Naive B cell (primary cell): ENCODE measurements at regions not wholly inside any gene's neighbourhood (a gene's known extent, or its start where the extent isn't known, plus 50 kb on each side); places are given as distances from the start of the nearest gene placed in this dataset.
A peak's percentile ranks its signal among the peaks of the same experiment; 100 is the strongest.
"Not testable (repeated sequence)": the region's sequence is repeated elsewhere in the genome, so short reads cannot be mapped to it uniquely, and the experiment has no call there.

Source experiments
- ATAC-seq, 2 donors: fragments of 150-1000 bp; cut with Tn5 transposase; 2 replicates each; pipeline ENCODE4 v1.10.0; 2021; ENCODE audit warnings: low read depth in 2 of 2, mild to moderate bottlenecking in 2 of 2, moderate library complexity in 2 of 2
- DNase-seq: peaks from one replicate; pipeline ENCODE4 v3.0.0; 2022
- H3K27ac Mint-ChIP-seq, 6 donors: one replicate each; pipeline ENCODE4 v1.8.0; 2020 to 2022; ENCODE audit warnings: mild to moderate bottlenecking in 6 of 6, mixed read lengths in 6 of 6, moderate library complexity in 5 of 6, inconsistent platforms in 2 of 6
- H3K27me3 Mint-ChIP-seq, 3 donors: one replicate each; pipeline ENCODE4 v1.8.0; 2021 to 2022; ENCODE audit warnings: mixed read lengths in 3 of 3, mild to moderate bottlenecking in 1 of 3
- H3K36me3 Mint-ChIP-seq, 2 donors: one replicate each; pipeline ENCODE4 v1.8.0; 2020 to 2022; ENCODE audit warnings: mixed read lengths in 2 of 2, inconsistent platforms in 1 of 2, mild to moderate bottlenecking in 1 of 2
- H3K4me1 Mint-ChIP-seq, 3 donors: one replicate each; pipeline ENCODE4 v1.8.0; 2020 to 2022; ENCODE audit warnings: mixed read lengths in 3 of 3, inconsistent platforms in 1 of 3, mild to moderate bottlenecking in 1 of 3, moderate library complexity in 1 of 3
- H3K4me3 Mint-ChIP-seq, 8 donors: one replicate each; pipeline ENCODE4 v1.8.0; 2020 to 2022; ENCODE audit warnings: mild to moderate bottlenecking in 8 of 8, mixed read lengths in 8 of 8, moderate library complexity in 8 of 8, inconsistent platforms in 2 of 8
- H3K9me3 Mint-ChIP-seq, 7 donors: one replicate each; pipeline ENCODE4 v1.8.0; 2020 to 2022; ENCODE audit warnings: mixed read lengths in 7 of 7, mild to moderate bottlenecking in 5 of 7, inconsistent platforms in 2 of 7, moderate library complexity in 1 of 7

DNA sequence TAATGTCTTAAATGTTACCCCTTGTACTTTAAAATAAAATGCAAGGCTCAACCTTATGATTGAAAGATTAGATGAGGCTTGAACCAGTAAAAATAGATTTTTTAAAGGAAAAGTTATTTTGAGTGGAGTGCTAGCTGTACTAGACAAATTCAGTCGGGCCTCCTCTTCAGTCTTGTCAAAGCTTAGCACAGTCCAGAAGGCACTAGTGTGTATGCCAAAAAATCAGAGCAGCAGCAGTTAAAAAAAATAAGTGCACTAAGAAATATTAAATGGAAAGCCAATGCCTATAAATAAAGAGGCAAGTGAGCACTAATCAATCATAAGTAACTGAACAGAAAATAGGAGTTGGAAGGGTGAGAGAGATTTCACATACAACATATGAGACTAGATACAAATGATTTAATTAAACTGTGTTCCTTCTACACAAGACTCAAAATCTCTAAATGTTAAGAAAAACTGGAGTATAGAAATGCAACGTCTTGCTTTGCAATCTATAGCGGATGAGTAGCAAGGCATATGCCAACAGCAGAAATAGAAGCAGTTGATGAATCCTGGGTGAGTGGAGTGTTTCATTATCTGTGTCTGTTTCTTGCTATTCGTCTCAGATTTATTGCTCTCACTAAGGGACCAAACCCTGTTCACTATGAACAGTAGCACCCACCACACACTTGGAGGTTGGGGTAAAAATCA lies 172.1 kb downstream of the ETNK1 start:
- Mint-ChIP-seq H3K4me1 (no peaks in the 10 kb centered on the region), H3K4me3 (no peak overlapping the region), H3K36me3 (no peaks in the 10 kb centered on the region), H3K27me3 (peaks cover 0 to 4% (median 0%) of the 10 kb centered on the region in 3 donors), H3K27ac (no peak overlapping the region), H3K9me3 (no peaks in the 10 kb centered on the region)
- DNase-seq = no peak
- ATAC-seq = no peak

DNA sequence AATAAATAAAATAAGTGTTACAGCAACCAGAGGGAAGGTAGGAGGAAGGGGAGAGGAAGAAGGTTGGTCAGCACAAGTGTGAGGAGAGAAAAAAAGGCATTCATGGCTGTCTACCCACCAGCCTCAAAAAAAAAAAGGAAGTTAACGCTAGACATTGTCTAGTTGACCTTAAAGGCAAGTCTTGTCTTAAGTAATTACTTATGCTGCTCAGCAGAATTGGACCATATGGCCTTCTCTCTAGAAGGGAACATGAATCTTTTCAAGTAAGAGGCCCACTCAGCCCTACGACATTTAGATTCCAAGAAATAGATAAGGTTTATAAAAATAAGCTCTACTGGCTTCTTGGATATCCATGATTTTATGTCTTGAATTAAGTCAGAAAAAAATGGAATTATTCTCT lies 172.7 kb downstream of the ETNK1 start:
- DNase-seq = no peak
- Mint-ChIP-seq H3K36me3 (no peaks in the 10 kb centered on the region), H3K4me1 (no peaks in the 10 kb centered on the region), H3K4me3 (no peak overlapping the region), H3K27me3 (no peaks in the 10 kb centered on the region), H3K27ac (no peak overlapping the region), H3K9me3 (no peaks in the 10 kb centered on the region)
- no peak for ATAC-seq

DNA sequence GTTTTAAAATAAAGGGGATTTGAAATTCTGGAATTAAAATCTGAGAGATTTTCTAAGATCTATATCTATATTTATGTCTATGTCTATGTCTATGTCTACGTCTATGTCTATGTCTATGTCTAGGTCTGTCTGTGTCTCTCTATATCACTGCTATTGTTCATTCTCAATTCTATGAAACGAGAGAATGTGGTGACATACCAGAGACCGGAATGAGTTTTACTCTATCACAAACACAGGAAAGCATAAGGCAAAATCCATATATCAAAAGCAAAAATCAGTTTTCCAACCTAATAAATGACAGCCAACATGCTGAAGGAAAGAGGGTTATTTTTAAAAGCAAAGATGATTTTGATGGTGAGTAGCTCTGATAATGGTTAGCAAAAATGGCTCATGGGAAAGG lies 173.1 kb downstream of the ETNK1 start:
- Mint-ChIP-seq H3K36me3 (no peaks in the 10 kb centered on the region), H3K4me1 (no peaks in the 10 kb centered on the region), H3K27me3 (no peaks in the 10 kb centered on the region), H3K27ac (no peak overlapping the region), H3K9me3 (no peaks in the 10 kb centered on the region), H3K4me3 (no peak overlapping the region)
- ATAC-seq (no peak), DNase-seq (no peak)

DNA sequence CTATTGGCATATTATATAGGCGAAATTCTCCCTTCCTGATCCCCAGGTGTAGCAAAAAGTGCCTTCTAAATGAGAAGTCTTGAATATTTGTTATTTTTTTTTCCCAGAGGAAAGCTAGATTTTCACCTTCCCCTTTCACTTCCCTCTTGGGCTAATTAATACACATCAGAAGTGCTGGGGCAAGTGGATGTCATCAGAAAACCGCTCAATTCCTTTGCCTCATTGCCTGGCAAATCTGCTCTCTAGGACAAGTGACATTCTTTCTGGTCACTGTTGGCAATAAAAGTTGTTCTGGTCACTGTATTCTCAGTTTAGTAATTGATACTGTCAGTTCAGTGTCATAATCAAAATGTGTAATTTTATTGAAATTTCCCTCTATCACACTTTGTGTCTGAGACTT lies 174.5 kb downstream of the ETNK1 start:
- ATAC-seq (no peak), DNase-seq (no peak)
- H3K4me3 Mint-ChIP-seq = no peak overlapping the region
- H3K27me3 Mint-ChIP-seq = no peaks in the 10 kb centered on the region
- H3K36me3 Mint-ChIP-seq = no peaks in the 10 kb centered on the region
- H3K27ac Mint-ChIP-seq = no peak overlapping the region
- H3K4me1 Mint-ChIP-seq = no peaks in the 10 kb centered on the region
- H3K9me3 Mint-ChIP-seq = no peaks in the 10 kb centered on the region

DNA sequence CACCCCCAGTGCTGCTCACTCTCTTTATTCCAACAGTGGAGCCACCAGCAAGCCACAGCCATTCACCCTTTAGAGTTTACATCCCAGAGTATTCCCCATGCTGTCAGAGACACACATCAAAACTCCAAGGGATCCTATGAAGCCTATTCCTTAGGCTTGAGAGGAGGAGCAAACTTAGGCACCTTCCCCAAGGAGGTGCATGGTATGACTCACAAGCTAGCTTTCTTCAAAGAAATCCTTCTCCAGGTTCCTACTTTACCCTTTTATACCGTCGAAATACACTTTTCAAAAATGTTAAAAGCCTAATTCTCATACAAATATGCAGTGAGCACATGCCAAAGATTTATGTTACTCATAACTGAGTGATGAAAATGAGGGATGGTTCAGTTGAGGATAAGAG lies 175.4 kb downstream of the ETNK1 start:
- no peaks in the 10 kb centered on the region for H3K9me3 Mint-ChIP-seq
- no peak overlapping the region for H3K27ac Mint-ChIP-seq
- H3K36me3 Mint-ChIP-seq = no peaks in the 10 kb centered on the region
- no peak overlapping the region for H3K4me3 Mint-ChIP-seq
- peaks cover 0 to 4% (median 0%) of the 10 kb centered on the region in 3 donors for H3K27me3 Mint-ChIP-seq
- H3K4me1 Mint-ChIP-seq = no peaks in the 10 kb centered on the region
- DNase-seq (no peak), ATAC-seq (no peak)

DNA sequence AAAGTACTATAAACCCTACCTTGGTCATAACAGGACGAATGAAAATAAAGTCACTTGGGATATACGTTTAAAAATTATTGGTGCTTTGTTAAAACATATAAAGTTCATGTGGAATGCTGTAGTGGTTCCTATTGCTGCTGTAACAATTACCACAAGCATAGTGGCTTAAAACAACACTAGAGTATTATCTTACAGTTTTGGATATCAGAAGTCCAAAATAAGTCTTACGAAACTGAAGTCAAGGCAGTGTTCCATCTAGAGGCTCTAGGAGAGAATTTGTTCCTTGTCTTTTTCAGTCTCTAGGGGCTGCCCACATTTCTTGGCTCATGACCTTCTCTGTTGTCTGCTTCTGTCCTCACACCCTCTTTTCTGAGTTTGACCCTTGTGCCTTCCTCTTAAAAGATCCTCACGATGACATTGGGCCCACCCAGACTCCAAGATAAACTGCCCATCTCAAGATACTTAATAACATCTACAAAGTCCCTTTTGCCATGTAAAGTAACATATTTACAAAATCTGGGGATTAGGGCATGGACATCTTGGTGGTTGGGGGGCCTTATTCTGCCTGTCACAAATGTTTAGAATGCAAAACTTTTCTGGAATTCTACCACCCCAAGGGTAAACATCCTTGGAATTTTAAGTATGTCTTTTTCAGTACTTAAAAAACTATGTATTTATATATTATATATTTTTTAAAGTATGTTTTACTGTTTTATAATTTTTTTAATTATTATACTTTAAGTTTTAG lies 178.1 kb downstream of the ETNK1 start:
- Mint-ChIP-seq H3K36me3 (no peaks in the 10 kb centered on the region), H3K9me3 (no peaks in the 10 kb centered on the region), H3K4me1 (no peaks in the 10 kb centered on the region), H3K27ac (no peak overlapping the region), H3K27me3 (peaks cover 4 to 7% (median 5%) of the 10 kb centered on the region in 3 donors), H3K4me3 (no peak overlapping the region)
- no peak for ATAC-seq
- DNase-seq = no peak

DNA sequence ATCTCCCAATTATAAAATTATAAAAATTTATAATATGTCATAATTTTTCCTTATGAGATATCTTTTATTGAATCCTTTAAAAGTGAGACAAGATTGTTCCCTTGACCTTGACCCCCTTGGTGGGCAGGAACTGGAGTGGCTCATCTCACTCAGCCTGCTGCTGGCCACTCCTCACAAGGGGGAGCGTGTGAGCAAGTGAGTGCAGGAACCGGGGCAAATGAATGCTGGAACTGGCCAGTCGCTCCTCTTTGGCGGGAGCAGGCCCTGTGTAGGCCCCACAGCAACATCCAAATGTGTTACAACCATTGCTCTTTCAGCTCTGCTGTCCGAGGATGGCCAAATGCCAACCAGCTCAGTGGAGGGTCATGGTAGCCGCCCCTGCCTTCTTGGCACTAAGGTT lies 178.8 kb downstream of the ETNK1 start:
- ATAC-seq (no peak), DNase-seq (no peak)
- H3K9me3 Mint-ChIP-seq = no peaks in the 10 kb centered on the region
- H3K27me3 Mint-ChIP-seq = peaks cover 6 to 8% (median 7%) of the 10 kb centered on the region in 3 donors
- no peaks in the 10 kb centered on the region for H3K36me3 Mint-ChIP-seq
- H3K4me3 Mint-ChIP-seq = no peak overlapping the region
- H3K27ac Mint-ChIP-seq = no peak overlapping the region
- H3K4me1 Mint-ChIP-seq = no peaks in the 10 kb centered on the region

DNA sequence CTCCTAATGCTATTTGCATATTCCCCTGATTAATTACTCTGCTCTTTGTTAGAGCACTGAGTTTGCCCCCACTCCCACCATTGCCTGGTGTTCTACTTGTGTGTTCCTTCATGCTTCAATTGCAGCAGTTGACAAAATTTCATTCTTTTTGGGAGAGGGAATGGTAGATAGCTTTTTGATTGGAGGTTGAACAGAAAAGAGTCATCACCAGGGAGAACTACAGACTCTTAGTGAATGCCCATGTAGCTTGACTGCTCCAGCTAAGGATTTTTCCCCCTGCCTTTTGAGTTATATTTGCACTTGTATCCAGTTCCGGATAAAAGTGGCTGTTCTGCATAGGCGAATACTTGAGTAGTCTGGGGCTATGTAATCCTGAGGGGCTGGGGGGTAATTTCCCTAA lies 183.9 kb downstream of the ETNK1 start:
- H3K4me3 Mint-ChIP-seq = no peak overlapping the region
- H3K36me3 Mint-ChIP-seq = no peaks in the 10 kb centered on the region
- no peaks in the 10 kb centered on the region for H3K4me1 Mint-ChIP-seq
- H3K27me3 Mint-ChIP-seq = peaks cover 10 to 16% (median 13%) of the 10 kb centered on the region in 3 donors
- no peak overlapping the region for H3K27ac Mint-ChIP-seq
- ATAC-seq = no peak
- no peaks in the 10 kb centered on the region for H3K9me3 Mint-ChIP-seq
- DNase-seq = no peak

DNA sequence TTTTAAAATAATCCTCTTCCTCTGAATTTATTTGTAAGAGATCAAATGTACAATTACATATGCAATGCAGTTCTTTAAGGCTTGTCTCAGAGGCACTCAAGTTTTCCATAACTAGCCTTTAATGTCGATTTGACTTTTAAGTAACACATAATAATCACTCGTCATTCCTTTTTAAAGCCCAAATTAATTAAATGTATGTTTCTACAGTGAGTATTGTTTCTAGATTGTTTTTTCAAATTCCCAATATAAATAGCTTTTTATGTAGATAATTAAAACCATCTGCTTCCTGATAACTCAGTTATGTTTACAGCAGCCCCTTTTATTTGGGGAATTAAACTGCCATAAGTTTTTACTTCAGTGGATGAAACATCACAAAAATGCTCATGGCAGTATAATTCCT lies 185.1 kb downstream of the ETNK1 start:
- no peaks in the 10 kb centered on the region for H3K9me3 Mint-ChIP-seq
- H3K27ac Mint-ChIP-seq = no peak overlapping the region
- peaks cover 6 to 16% (median 13%) of the 10 kb centered on the region in 3 donors for H3K27me3 Mint-ChIP-seq
- DNase-seq (no peak), ATAC-seq (no peak)
- no peaks in the 10 kb centered on the region for H3K4me1 Mint-ChIP-seq
- H3K4me3 Mint-ChIP-seq = no peak overlapping the region
- H3K36me3 Mint-ChIP-seq = no peaks in the 10 kb centered on the region

DNA sequence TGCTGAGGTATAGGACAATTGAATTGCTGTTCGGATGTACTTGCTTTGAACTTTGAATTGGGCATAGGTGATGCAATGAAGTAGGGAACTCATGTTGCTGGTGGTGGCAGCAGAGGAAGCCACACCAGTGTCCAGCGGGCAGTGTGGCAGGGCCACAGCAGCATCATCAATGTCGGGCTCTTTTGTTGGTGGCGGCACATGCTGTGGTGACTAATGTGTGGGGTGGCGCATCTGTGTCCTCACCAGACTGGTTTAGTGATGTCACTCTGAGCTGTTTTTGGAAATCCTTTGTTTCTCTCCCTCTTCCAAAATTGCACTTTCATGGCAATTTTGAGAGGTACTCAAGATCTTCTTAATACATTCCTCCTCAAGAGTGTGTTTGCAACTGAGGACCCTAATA lies 187.6 kb downstream of the ETNK1 start:
- Mint-ChIP-seq H3K4me1 (no peaks in the 10 kb centered on the region), H3K9me3 (no peaks in the 10 kb centered on the region), H3K27me3 (peaks cover 6 to 14% (median 13%) of the 10 kb centered on the region in 3 donors), H3K36me3 (no peaks in the 10 kb centered on the region), H3K4me3 (no peak overlapping the region), H3K27ac (no peak overlapping the region)
- ATAC-seq (no peak), DNase-seq (no peak)

DNA sequence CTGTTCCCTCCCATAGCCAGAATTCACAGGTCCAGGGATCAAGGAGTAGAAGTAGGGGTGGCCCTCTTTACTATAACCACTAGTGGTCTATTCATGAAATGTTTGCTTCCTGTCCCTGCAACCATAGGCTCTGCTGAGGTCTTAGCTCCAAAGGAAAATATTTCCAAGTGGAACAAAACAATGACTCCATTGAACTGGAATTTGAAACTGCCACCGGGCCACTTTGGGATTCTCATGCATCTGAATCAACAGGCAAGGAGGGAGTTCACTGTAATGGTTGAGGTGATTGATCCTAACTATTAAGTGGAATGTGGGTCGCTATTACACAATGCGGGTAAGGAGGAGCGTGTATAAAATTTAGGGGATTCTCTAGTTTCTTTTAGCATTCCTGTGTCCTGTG lies 197.0 kb downstream of the ETNK1 start:
- Mint-ChIP-seq H3K27ac (no peak overlapping the region), H3K4me3 (no peak overlapping the region), H3K9me3 (peaks cover 0 to 9% (median 5%) of the 10 kb centered on the region in 7 donors), H3K27me3 (peaks cover 0 to 2% (median 0%) of the 10 kb centered on the region in 3 donors), H3K4me1 (no peaks in the 10 kb centered on the region), H3K36me3 (no peaks in the 10 kb centered on the region)
- DNase-seq (no peak), ATAC-seq (no peak)

DNA sequence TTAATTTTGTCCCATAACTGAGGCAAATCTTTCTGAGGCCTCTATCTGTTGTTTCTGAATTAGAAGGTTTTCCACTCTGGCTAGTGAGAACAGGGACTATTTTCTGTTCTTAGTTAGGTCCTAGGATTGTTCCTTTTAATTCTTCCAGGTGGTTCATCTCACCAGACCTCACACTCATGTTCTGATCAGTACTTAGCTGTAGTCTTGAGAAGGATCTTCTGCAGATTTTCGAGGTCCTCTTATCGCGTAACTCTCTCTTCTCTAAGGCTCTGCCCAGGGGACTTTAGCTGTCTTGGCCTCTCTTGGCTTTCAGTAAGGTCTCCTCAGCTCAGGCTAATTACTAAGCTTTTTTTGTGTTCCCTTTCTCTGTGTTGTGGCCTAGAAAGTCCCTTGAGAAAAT lies 201.1 kb downstream of the ETNK1 start:
- Mint-ChIP-seq H3K4me1 (no peaks in the 10 kb centered on the region), H3K27ac (peak overlapping the region in 1 of 6 donors; percentile 77), H3K27me3 (peaks cover 0 to 10% (median 6%) of the 10 kb centered on the region in 3 donors), H3K36me3 (no peaks in the 10 kb centered on the region), H3K4me3 (no peak overlapping the region), H3K9me3 (peaks cover 4 to 26% (median 15%) of the 10 kb centered on the region in 7 donors)
- DNase-seq = no peak
- ATAC-seq = no peak

DNA sequence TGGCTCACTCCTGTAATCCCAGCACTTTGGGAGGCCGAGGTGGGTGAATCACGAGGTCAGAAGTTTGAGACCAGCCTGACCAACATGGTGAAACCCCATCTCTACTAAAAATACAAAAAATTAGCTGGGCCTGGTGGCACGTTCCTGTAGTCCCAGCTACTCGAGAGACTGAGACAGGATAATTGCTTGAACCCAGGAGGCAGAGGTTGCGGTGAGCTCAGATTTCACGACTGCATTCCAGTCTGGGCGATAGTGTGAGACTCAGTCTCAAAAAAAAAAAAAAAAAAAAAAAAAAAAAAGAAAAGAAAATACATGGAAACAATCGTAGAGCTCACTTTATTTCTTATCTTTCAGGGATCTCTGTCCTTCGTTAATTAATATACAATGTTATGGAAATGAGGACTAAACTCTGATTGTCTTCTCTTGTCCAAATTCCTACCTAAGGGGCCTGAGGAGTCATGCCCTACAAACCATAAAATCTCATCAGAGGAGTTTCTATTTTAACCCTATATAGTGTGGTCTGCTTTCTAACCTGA lies 201.5 kb downstream of the ETNK1 start:
- not testable (repeated sequence) for H3K4me1 Mint-ChIP-seq, H3K36me3 Mint-ChIP-seq, ATAC-seq, H3K4me3 Mint-ChIP-seq, H3K27ac Mint-ChIP-seq, DNase-seq, H3K27me3 Mint-ChIP-seq
- H3K9me3 Mint-ChIP-seq = peaks cover 3 to 29% (median 14%) of the 10 kb centered on the region in 7 donors

DNA sequence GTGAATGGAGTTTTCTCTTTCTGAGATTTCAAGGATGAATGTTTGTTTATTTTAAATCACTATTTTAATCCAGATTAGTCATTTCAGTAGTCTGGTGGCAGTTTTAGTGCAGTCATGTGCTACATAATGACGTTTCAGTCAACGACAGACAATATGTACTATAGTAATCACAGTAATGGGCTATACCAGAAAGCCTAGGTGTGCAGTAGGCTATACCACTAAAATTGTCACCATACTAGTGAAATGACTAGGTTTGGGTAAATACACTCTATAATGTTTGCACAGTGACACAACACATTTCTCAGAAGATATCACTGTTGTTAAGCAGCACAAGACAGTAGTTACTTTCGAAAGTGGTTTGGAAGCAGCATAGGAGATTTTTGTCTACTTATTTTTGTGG lies 203.1 kb downstream of the ETNK1 start:
- DNase-seq (no peak), ATAC-seq (no peak)
- H3K4me1 Mint-ChIP-seq = no peaks in the 10 kb centered on the region
- H3K4me3 Mint-ChIP-seq = no peak overlapping the region
- H3K9me3 Mint-ChIP-seq = peaks cover 2 to 36% (median 13%) of the 10 kb centered on the region in 7 donors
- peaks cover 0 to 10% (median 6%) of the 10 kb centered on the region in 3 donors for H3K27me3 Mint-ChIP-seq
- no peak overlapping the region for H3K27ac Mint-ChIP-seq
- H3K36me3 Mint-ChIP-seq = no peaks in the 10 kb centered on the region
